HepG2 (cell line): ENCODE measurements at regions not wholly inside any gene's neighbourhood (a gene's known extent, or its start where the extent isn't known, plus 50 kb on each side); places are given as distances from the start of the nearest gene placed in this dataset.

Source experiments
- ATAC-seq: fragments of 200-7000 bp; cut with Tn5 transposase; 3 replicates; pipeline ENCODE4 v1.9.1; 2020; ENCODE audit warnings: mild to moderate bottlenecking, moderate library complexity
- BruUV-seq: library from RNA; stranded (reverse); fragments of 400-500 nt; replicated peaks from 2 replicates; lab custom pipeline; 2021; lab: Mats Ljungman, UMichigan
- CTCF ChIA-PET: fragments of 300-600 bp; formaldehyde crosslinking; extraction: SDS; loops from one replicate; lab custom pipeline; 2021; ENCODE audit warnings: low total read pairs, inconsistent platforms, low intra/inter-chr PET ratio; lab: Yijun Ruan, JAX
- POLR2A ChIA-PET: fragments of 350-600 bp; sonication (Branson Sonifier 250); formaldehyde crosslinking; loops from one replicate; lab custom pipeline; 2020; ENCODE audit warnings: antibody characterized with exemption, inconsistent platforms; lab: Yijun Ruan, JAX
- DNase-seq: peaks from one replicate; pipeline ENCODE4 v3.0.0-alpha.2; 2015; ENCODE audit warnings: low spot score
- FAIRE-seq: peaks from 3 replicates; lab custom pipeline; 2011; peaks lifted over from hg19 to GRCh38; lab: Jason Lieb, UNC
- H2AFZ ChIP-seq: one replicate; pipeline ENCODE4 v1.6.1; 2011; ENCODE audit warnings: low read length, inconsistent platforms
- H3K27ac ChIP-seq: fragments of 300-600 bp; 3 replicates; pipeline ENCODE4 v1.8.0; 2011; ENCODE audit warnings: mixed run types, mild to moderate bottlenecking, mixed read lengths, low read length, inconsistent platforms; ENCODE audit not compliant: insufficient read depth; ENCODE audit errors: extremely low read length
- H3K27me3 ChIP-seq, 2 experiments: fragments of 200-600 bp in 1 of 2; 2 replicates in 1 of 2; 3 replicates in 1 of 2; pipeline versions ENCODE4 v1.6.0 to v1.8.0; 2011; ENCODE audit warnings: low read length in 2 of 2, mild to moderate bottlenecking in 2 of 2, moderate library complexity in 2 of 2, inconsistent platforms in 1 of 2; ENCODE audit not compliant: insufficient read depth in 2 of 2, control insufficient read depth in 1 of 2
- H3K36me3 ChIP-seq, 2 experiments: fragments of 200-600 bp in 1 of 2; replicated peaks in 1 of 2; 2 replicates in 1 of 2; 3 replicates in 1 of 2; pipeline versions ENCODE4 v1.5.1 to v1.8.0; 2011; ENCODE audit warnings: low read length in 2 of 2, inconsistent platforms in 1 of 2; ENCODE audit not compliant: insufficient read depth in 2 of 2, control insufficient read depth in 1 of 2
- H3K4me1 ChIP-seq: 2 replicates; pipeline ENCODE4 v1.5.1; 2012; ENCODE audit warnings: low read length, inconsistent platforms; ENCODE audit not compliant: insufficient read depth
- H3K4me2 ChIP-seq: 2 replicates; pipeline ENCODE4 v1.6.0; 2011; ENCODE audit warnings: low read depth, low read length, inconsistent platforms
- H3K4me3 ChIP-seq, 3 experiments: fragments of 200-600 bp in 1 of 3; sonication (generic), shearing (Covaris generic) in 1 of 3; replicated peaks in 1 of 3; 2 replicates each; pipeline ENCODE4 v1.5.1; 2011 to 2016; ENCODE audit warnings: low read length in 3 of 3, inconsistent platforms in 2 of 3, low read depth in 2 of 3, mild to moderate bottlenecking in 2 of 3, control low read depth in 1 of 3, mixed read lengths in 1 of 3; ENCODE audit not compliant: insufficient read depth in 1 of 3
- H3K79me2 ChIP-seq: one replicate; pipeline ENCODE4 v1.6.1; 2011; ENCODE audit warnings: low read length, inconsistent platforms; ENCODE audit not compliant: insufficient read depth
- H3K9ac ChIP-seq: 2 replicates; pipeline ENCODE4 v1.6.0; 2011; ENCODE audit warnings: mild to moderate bottlenecking, low read depth, low read length, inconsistent platforms; ENCODE audit not compliant: insufficient read depth
- H3K9me3 ChIP-seq: 2 replicates; pipeline ENCODE4 v1.5.1; 2012; ENCODE audit warnings: mild to moderate bottlenecking, low read length
- H4K20me1 ChIP-seq: 2 replicates; pipeline ENCODE4 v1.6.0; 2011; ENCODE audit warnings: inconsistent platforms, mild to moderate bottlenecking, low read length, moderate library complexity; ENCODE audit not compliant: insufficient read depth
- BATF2 ChIP-seq: sonication (generic); formaldehyde crosslinking; IDR thresholded peaks from 2 replicates; pipeline ENCODE4 v1.8.0; 2022; ENCODE audit warnings: mild to moderate bottlenecking, missing genetic modification reagents, moderate library complexity
- CEBPB ChIP-seq: IDR thresholded peaks from 2 replicates; pipeline ENCODE4 v1.6.1; 2011; ENCODE audit warnings: low read depth, low read length, improper control_type of control experiment, borderline replicate concordance
- NONO ChIP-seq, 2 experiments: fragments of 450-650 bp in 1 of 2; sonication (generic) in 1 of 2; formaldehyde crosslinking in 1 of 2; IDR thresholded peaks in 1 of 2; conservative IDR thresholded peaks in 1 of 2; 2 replicates each; pipeline versions ENCODE4 v1.6.1 to v1.8.0; 2017 to 2022; ENCODE audit warnings: mild to moderate bottlenecking in 1 of 2, missing genetic modification reagents in 1 of 2, moderate library complexity in 1 of 2
- REL ChIP-seq: sonication (generic); formaldehyde crosslinking; conservative IDR thresholded peaks from 2 replicates; pipeline ENCODE4 v1.8.0; 2022; ENCODE audit warnings: mild to moderate bottlenecking, missing genetic modification reagents, moderate library complexity
- RFXAP ChIP-seq: sonication (generic); formaldehyde crosslinking; IDR thresholded peaks from 2 replicates; pipeline ENCODE4 v1.4.0; 2020; ENCODE audit warnings: missing genetic modification reagents, borderline replicate concordance
- SRY ChIP-seq: sonication (generic); formaldehyde crosslinking; IDR thresholded peaks from 2 replicates; pipeline ENCODE4 v1.8.0; 2022; ENCODE audit warnings: mild to moderate bottlenecking, missing genetic modification reagents
- STAG1 ChIP-seq: sonication (generic); formaldehyde crosslinking; IDR thresholded peaks from 2 replicates; pipeline ENCODE4 v1.4.0; 2020; ENCODE audit warnings: missing genetic modification reagents
- ZNF232 ChIP-seq: sonication (generic); formaldehyde crosslinking; IDR thresholded peaks from 2 replicates; pipeline ENCODE4 v1.4.0; 2020; ENCODE audit warnings: missing genetic modification reagents, borderline replicate concordance
- ZNF546 ChIP-seq: sonication (generic); formaldehyde crosslinking; conservative IDR thresholded peaks from 2 replicates; pipeline ENCODE4 v1.8.1; 2023; ENCODE audit warnings: mild to moderate bottlenecking, missing genetic modification reagents
- ZSCAN30 ChIP-seq: sonication (generic); formaldehyde crosslinking; IDR thresholded peaks from 2 replicates; pipeline ENCODE4 v1.5.0; 2020; ENCODE audit warnings: mild to moderate bottlenecking, missing genetic modification reagents
- WGBS: methylation state at CpG from one replicate; pipeline ENCODE4 v1.1.6; 2017; ENCODE audit warnings: low lambda C conversion rate; 5-methylcytosine and 5-hydroxymethylcytosine counted together
- in situ Hi-C: cut with HindIII; loops from 2 replicates; pipeline ENCODE4 v1.10.0; 2017; ENCODE audit warnings: low pct_unique_long_range_greater_than_20kb; ENCODE audit not compliant: extremely low pct_ligation_motif_present
- intact Hi-C: fragments of 100-400 bp; cut with micrococcal nuclease; formaldehyde crosslinking; loops from one replicate; pipeline ENCODE4 v1.10.0; 2022; ENCODE audit not compliant: unreplicated experiment
- TF ChIP-seq, protein P1 (sequence below): sonication (generic); formaldehyde crosslinking; IDR thresholded peaks from 2 replicates; pipeline ENCODE4 v1.8.1; 2023; ENCODE audit warnings: mild to moderate bottlenecking, missing genetic modification reagents, borderline replicate concordance

DNA sequence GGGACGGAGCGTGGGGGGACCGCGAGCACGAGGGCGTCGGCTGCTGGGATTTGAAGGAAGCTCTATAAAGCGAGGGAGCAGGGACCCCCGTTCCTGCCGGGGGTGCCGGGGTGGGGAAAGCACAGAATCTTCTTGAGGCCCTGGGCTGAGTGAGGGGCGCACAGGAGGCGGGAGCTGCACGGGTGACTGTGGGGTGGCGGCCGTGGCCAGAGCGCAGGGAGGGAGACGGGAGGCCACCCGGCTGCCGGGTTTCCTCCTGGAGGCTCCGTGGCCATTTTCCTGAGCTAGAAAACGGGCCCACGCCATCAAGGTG is 385.1 kb downstream of the SMOC2 start:
- no peak overlapping the region for H3K9ac ChIP-seq
- H3K4me1 ChIP-seq = no peaks in the 10 kb centered on the region
- ATAC-seq (no peak), FAIRE-seq (no peak), DNase-seq (no peak)
- ChIA-PET CTCF (no interaction called here), POLR2A (no interaction called here)
- in situ Hi-C loops = no loop called here
- BruUV-seq = no TSS peak
- intact Hi-C loops = no loop called here
- H4K20me1 ChIP-seq = no peaks in the 10 kb centered on the region
- H2AFZ ChIP-seq = no peak overlapping the region
- H3K4me2 ChIP-seq = no peak overlapping the region
- H3K27me3 ChIP-seq = peaks cover 6 to 23% of the 10 kb centered on the region in 2 experiments; a peak in 4 of 5 replicates
- 76% methylated on average over 23 of the region's 23 CpGs for WGBS
- no peaks in the 10 kb centered on the region for H3K36me3 ChIP-seq
- H3K27ac ChIP-seq = no peak overlapping the region
- H3K9me3 ChIP-seq = no peaks in the 10 kb centered on the region
- no peak for TF ChIP-seq RFXAP (CRISPR knock-in tag)
- no peak for TF ChIP-seq ZNF546 (CRISPR knock-in tag)
- no peak for TF ChIP-seq CEBPB
- TF ChIP-seq ZNF232 (CRISPR knock-in tag) = no peak
- TF ChIP-seq, protein P1, sequence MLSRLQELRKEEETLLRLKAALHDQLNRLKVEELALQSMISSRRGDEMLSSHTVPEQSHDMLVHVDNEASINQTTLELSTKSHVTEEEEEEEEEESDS (CRISPR knock-in tag) = no peak
- no peak for TF ChIP-seq NONO (IDR thresholded peaks at IDR 0.05)
- TF ChIP-seq NONO (CRISPR knock-in tag; conservative IDR thresholded peaks at IDR 0.05) = no peak
- no peak for TF ChIP-seq SRY (CRISPR knock-in tag)
- no peaks in the 10 kb centered on the region for H3K79me2 ChIP-seq
- no peak overlapping the region for H3K4me3 ChIP-seq

GRCh38 chr6:168825226-168826077 is 384.5 kb downstream of the SMOC2 start:
- Histone ChIP-seq H3K79me2 (no peaks in the 10 kb centered on the region), H3K27ac (no peak overlapping the region), H3K27me3 (peaks cover 6 to 27% of the 10 kb centered on the region in 2 experiments; a peak in 4 of 5 replicates), H2AFZ (no peak overlapping the region), H3K36me3 (no peaks in the 10 kb centered on the region), H4K20me1 (no peaks in the 10 kb centered on the region), H3K4me2 (no peak overlapping the region), H3K9ac (no peak overlapping the region), H3K4me3 (no peak overlapping the region), H3K4me1 (no peaks in the 10 kb centered on the region), H3K9me3 (no peaks in the 10 kb centered on the region)
- 67% methylated on average over 68 of the region's 68 CpGs for WGBS
- TF ChIP-seq REL (no peak), STAG1 (CRISPR knock-in tag) (peak; percentile 11; the same call in 1 of the 2 replicates), ZSCAN30 (no peak), BATF2 (no peak)
- no peak for DNase-seq
- ChIA-PET CTCF (no interaction called here), POLR2A (no interaction called here)
- in situ Hi-C loops = no loop called here
- no peak for FAIRE-seq
- ATAC-seq = peak; percentile 47; the same call in 2 of the 3 replicates
- no TSS peak for BruUV-seq
- intact Hi-C loops = no loop called here
